AG04450 (cell line): ENCODE measurements at regions not wholly inside any gene's neighbourhood (a gene's known extent, or its start where the extent isn't known, plus 50 kb on each side); places are given as distances from the start of the nearest gene placed in this dataset.

Source experiments
- CTCF ChIA-PET: fragments of 300-600, 350-600 bp; formaldehyde crosslinking; extraction: SDS; loops from one replicate; lab custom pipeline; 2022; ENCODE audit warnings: antibody characterized with exemption, inconsistent platforms; lab: Charles Lee
- POLR2A ChIA-PET: fragments of 350-600 bp; formaldehyde crosslinking; extraction: SDS; loops from one replicate; lab custom pipeline; 2021; ENCODE audit warnings: antibody characterized with exemption, inconsistent platforms; lab: Yijun Ruan, JAX
- DNase-seq: peaks from one replicate; pipeline ENCODE4 v3.0.0-alpha.2; 2011; ENCODE audit warnings: low read depth, low spot score
- H3K27ac ChIP-seq: one replicate; pipeline ENCODE4 v1.5.1; 2012; ENCODE audit warnings: low read depth, low read length, control low read depth
- H3K27me3 ChIP-seq: one replicate; pipeline ENCODE4 v1.6.0; 2012; ENCODE audit warnings: low read length; ENCODE audit not compliant: control insufficient read depth, insufficient read depth
- H3K4me3 ChIP-seq: 2 replicates; pipeline ENCODE4 v1.5.1; 2011; ENCODE audit warnings: mild to moderate bottlenecking, low read depth, low read length, control low read depth
- H3K9me3 ChIP-seq: 2 replicates; pipeline ENCODE4 v1.5.1; 2012; ENCODE audit warnings: low read length; ENCODE audit not compliant: control insufficient read depth, insufficient read depth
- CTCF ChIP-seq: IDR thresholded peaks from 2 replicates; pipeline ENCODE4 v1.5.1; 2011; ENCODE audit warnings: low read depth, low read length, control low read depth, inconsistent platforms

GRCh38 chr3:104273046-104273649, 1093.6 kb upstream of the ALCAM start:
- CTCF ChIA-PET: interaction anchor here (0.5 to 2.9 kb wide), 18 partner anchors 9 to 1255 kb away, joined by 3 to 12 read pairs (median 4); partner anchors contain the start of gene ALCAM
- POLR2A ChIA-PET: no interaction called here
- no peaks in the 10 kb centered on the region for H3K27me3 ChIP-seq
- peak; percentile 85 for TF ChIP-seq CTCF
- H3K4me3 ChIP-seq: no peak overlapping the region
- DNase-seq: no peak
- no peak overlapping the region for H3K27ac ChIP-seq
- no peaks in the 10 kb centered on the region for H3K9me3 ChIP-seq

GRCh38 chr3:104275199-104275598, 1091.5 kb upstream of the ALCAM start:
- no peak for DNase-seq
- CTCF ChIA-PET: no interaction called here
- H3K27me3 ChIP-seq: no peaks in the 10 kb centered on the region
- no peak for TF ChIP-seq CTCF
- no peak overlapping the region for H3K4me3 ChIP-seq
- H3K9me3 ChIP-seq: no peaks in the 10 kb centered on the region
- no peak overlapping the region for H3K27ac ChIP-seq
- POLR2A ChIA-PET: no interaction called here

GRCh38 chr3:104279617-104280016, 1087.1 kb upstream of the ALCAM start:
- TF ChIP-seq CTCF: no peak
- POLR2A ChIA-PET: no interaction called here
- Histone ChIP-seq H3K27ac (no peak overlapping the region), H3K4me3 (peak overlapping the region; percentile 31), H3K27me3 (no peaks in the 10 kb centered on the region), H3K9me3 (peaks cover 4% of the 10 kb centered on the region; the same call in 1 of the 2 replicates)
- no peak for DNase-seq
- CTCF ChIA-PET: no interaction called here

- TF ChIP-seq CTCF: no peak
- ChIA-PET POLR2A (no interaction called here), CTCF (interaction anchor here (0.7 to 1.2 kb wide), 2 partner anchors 9 kb away, joined by 3 read pairs; no protein-coding TSS in a partner anchor)
- Histone ChIP-seq H3K4me3 (no peak overlapping the region), H3K27ac (no peak overlapping the region), H3K27me3 (no peaks in the 10 kb centered on the region), H3K9me3 (peaks cover 4% of the 10 kb centered on the region; the same call in 1 of the 2 replicates)
- DNase-seq: no peak
Observed at GRCh38 chr3:104281713-104282112, 1085.0 kb upstream of the ALCAM start.

GRCh38 chr3:104286645-104287044, 1080.1 kb upstream of the ALCAM start:
- ChIA-PET POLR2A (no interaction called here), CTCF (no interaction called here)
- DNase-seq: no peak
- Histone ChIP-seq H3K9me3 (peaks cover 7% of the 10 kb centered on the region; the same call in 1 of the 2 replicates), H3K4me3 (no peak overlapping the region), H3K27me3 (no peaks in the 10 kb centered on the region), H3K27ac (no peak overlapping the region)
- no peak for TF ChIP-seq CTCF
